ENCODE measurements at regions not wholly inside any gene's neighbourhood (a gene's known extent, or its start where the extent isn't known, plus 50 kb on each side); places are given as distances from the start of the nearest gene placed in this dataset.

DNA sequence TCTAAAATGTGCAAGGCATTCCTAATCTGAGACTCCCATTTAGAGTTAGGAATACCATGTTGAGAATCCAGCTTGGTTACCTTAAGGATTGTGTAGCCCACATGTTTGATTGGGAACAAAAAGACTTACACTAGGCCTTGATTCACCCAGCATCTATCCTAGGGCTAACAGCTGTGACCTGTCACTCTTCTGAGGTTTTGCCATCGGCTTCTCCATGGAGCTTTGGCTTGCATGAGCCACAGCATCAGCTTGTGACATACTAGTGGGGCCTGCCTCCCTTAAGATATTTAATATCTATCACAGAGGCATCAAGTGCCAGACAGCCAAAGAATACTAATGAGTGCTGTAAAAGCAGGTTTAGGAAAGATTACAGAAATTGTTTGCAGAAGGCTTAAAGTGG lies 241.3 kb upstream of the UBE2E3 start:
- TF ChIP-seq SMC3 (IDR thresholded peaks at IDR 0.05; ENCODE audit: low read depth, low read length) (no peak), MAZ (IDR thresholded peaks at IDR 0.05; ENCODE audit: borderline replicate concordance, low read depth, low read length) (no peak), FOS (IDR thresholded peaks at IDR 0.05; ENCODE audit: low read depth, low read length) (no peak), RAD21 (IDR thresholded peaks at IDR 0.05; ENCODE audit: low read length) (no peak), POLR2A (IDR thresholded peaks at IDR 0.05; ENCODE audit: low read depth, low read length) (no peak), BHLHE40 (IDR thresholded peaks at IDR 0.05; ENCODE audit: low read depth, low read length) (no peak)
- TF ChIP-seq, protein P1, sequence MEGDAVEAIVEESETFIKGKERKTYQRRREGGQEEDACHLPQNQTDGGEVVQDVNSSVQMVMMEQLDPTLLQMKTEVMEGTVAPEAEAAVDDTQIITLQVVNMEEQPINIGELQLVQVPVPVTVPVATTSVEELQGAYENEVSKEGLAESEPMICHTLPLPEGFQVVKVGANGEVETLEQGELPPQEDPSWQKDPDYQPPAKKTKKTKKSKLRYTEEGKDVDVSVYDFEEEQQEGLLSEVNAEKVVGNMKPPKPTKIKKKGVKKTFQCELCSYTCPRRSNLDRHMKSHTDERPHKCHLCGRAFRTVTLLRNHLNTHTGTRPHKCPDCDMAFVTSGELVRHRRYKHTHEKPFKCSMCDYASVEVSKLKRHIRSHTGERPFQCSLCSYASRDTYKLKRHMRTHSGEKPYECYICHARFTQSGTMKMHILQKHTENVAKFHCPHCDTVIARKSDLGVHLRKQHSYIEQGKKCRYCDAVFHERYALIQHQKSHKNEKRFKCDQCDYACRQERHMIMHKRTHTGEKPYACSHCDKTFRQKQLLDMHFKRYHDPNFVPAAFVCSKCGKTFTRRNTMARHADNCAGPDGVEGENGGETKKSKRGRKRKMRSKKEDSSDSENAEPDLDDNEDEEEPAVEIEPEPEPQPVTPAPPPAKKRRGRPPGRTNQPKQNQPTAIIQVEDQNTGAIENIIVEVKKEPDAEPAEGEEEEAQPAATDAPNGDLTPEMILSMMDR (conservative IDR thresholded peaks at IDR 0.05; ENCODE audit: low read depth, low read length): no peak
- TF ChIP-seq, protein P2, sequence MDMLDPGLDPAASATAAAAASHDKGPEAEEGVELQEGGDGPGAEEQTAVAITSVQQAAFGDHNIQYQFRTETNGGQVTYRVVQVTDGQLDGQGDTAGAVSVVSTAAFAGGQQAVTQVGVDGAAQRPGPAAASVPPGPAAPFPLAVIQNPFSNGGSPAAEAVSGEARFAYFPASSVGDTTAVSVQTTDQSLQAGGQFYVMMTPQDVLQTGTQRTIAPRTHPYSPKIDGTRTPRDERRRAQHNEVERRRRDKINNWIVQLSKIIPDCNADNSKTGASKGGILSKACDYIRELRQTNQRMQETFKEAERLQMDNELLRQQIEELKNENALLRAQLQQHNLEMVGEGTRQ (IDR thresholded peaks at IDR 0.05; ENCODE audit: low read depth, low read length): no peak
